ENCODE measurements at regions not wholly inside any gene's neighbourhood (a gene's known extent, or its start where the extent isn't known, plus 50 kb on each side); places are given as distances from the start of the nearest gene placed in this dataset.

GRCh38 chr2:6148882-6149281, 456.7 kb downstream of the SOX11 start:
- H3K9me3 ChIP-seq (ENCODE audit: severe bottlenecking) = no peaks in the 10 kb centered on the region
- TF ChIP-seq, protein P1, sequence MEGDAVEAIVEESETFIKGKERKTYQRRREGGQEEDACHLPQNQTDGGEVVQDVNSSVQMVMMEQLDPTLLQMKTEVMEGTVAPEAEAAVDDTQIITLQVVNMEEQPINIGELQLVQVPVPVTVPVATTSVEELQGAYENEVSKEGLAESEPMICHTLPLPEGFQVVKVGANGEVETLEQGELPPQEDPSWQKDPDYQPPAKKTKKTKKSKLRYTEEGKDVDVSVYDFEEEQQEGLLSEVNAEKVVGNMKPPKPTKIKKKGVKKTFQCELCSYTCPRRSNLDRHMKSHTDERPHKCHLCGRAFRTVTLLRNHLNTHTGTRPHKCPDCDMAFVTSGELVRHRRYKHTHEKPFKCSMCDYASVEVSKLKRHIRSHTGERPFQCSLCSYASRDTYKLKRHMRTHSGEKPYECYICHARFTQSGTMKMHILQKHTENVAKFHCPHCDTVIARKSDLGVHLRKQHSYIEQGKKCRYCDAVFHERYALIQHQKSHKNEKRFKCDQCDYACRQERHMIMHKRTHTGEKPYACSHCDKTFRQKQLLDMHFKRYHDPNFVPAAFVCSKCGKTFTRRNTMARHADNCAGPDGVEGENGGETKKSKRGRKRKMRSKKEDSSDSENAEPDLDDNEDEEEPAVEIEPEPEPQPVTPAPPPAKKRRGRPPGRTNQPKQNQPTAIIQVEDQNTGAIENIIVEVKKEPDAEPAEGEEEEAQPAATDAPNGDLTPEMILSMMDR (IDR thresholded peaks at IDR 0.05; ENCODE audit: poor library complexity, severe bottlenecking) = no peak

GRCh38 chr2:6159606-6160005, 467.4 kb downstream of the SOX11 start:
- H3K36me3 ChIP-seq (ENCODE audit: low read depth) = no peaks in the 10 kb centered on the region
- TF ChIP-seq, protein P1 (IDR thresholded peaks at IDR 0.05; ENCODE audit: poor library complexity, severe bottlenecking) = no peak
- H3K9me3 ChIP-seq (ENCODE audit: severe bottlenecking) = no peaks in the 10 kb centered on the region
- ATAC-seq (ENCODE audit: low read depth) (no peak), DNase-seq (ENCODE audit: low spot score) (no peak)
- no peaks in the 10 kb centered on the region for H3K4me1 ChIP-seq (ENCODE audit: insufficient read depth, poor library complexity, severe bottlenecking)
- no peaks in the 10 kb centered on the region for H3K27me3 ChIP-seq (ENCODE audit: insufficient read depth, poor library complexity, severe bottlenecking)
- no peak overlapping the region for H3K27ac ChIP-seq (ENCODE audit: poor library complexity, severe bottlenecking)
- no peak overlapping the region for H3K4me3 ChIP-seq (ENCODE audit: severe bottlenecking)

More at GRCh38 chr2:6148882-6149281, 456.7 kb downstream of the SOX11 start:
- no peak for ATAC-seq (ENCODE audit: low read depth)
- H3K27ac ChIP-seq (ENCODE audit: poor library complexity, severe bottlenecking) = no peak overlapping the region
- no peaks in the 10 kb centered on the region for H3K36me3 ChIP-seq (ENCODE audit: low read depth)
- no peak for DNase-seq (ENCODE audit: low spot score)
- H3K4me1 ChIP-seq (ENCODE audit: insufficient read depth, poor library complexity, severe bottlenecking) = no peaks in the 10 kb centered on the region
- H3K27me3 ChIP-seq (ENCODE audit: insufficient read depth, poor library complexity, severe bottlenecking) = no peaks in the 10 kb centered on the region
- H3K4me3 ChIP-seq (ENCODE audit: severe bottlenecking) = no peak overlapping the region

DNA sequence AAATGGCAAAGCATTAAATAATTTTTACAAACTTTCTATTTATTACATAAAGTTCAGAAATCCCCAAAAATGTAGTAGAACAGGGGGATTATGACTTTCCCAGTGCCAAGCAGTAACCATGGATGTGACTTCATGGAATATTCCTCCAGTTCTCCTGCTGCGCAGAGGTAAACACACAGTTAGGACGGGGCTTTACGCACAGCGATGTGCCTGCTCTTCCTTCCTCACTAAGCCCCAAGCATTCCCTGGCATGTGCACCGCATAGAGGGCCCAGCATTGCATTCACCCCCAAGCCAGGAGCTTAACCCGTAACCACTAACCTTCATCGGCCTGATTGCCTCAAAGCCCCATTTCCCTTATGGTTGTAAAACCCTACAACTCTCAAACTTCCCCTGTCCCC, 471.7 kb downstream of the SOX11 start:
- TF ChIP-seq, protein P1 (IDR thresholded peaks at IDR 0.05; ENCODE audit: poor library complexity, severe bottlenecking) = no peak
- H3K9me3 ChIP-seq (ENCODE audit: severe bottlenecking) = no peaks in the 10 kb centered on the region
- no peaks in the 10 kb centered on the region for H3K27me3 ChIP-seq (ENCODE audit: insufficient read depth, poor library complexity, severe bottlenecking)
- H3K27ac ChIP-seq (ENCODE audit: poor library complexity, severe bottlenecking) = no peak overlapping the region
- H3K4me1 ChIP-seq (ENCODE audit: insufficient read depth, poor library complexity, severe bottlenecking) = no peaks in the 10 kb centered on the region
- ATAC-seq (ENCODE audit: low read depth) (no peak), DNase-seq (ENCODE audit: low spot score) (no peak)
- H3K4me3 ChIP-seq (ENCODE audit: severe bottlenecking) = no peak overlapping the region
- no peaks in the 10 kb centered on the region for H3K36me3 ChIP-seq (ENCODE audit: low read depth)

DNA sequence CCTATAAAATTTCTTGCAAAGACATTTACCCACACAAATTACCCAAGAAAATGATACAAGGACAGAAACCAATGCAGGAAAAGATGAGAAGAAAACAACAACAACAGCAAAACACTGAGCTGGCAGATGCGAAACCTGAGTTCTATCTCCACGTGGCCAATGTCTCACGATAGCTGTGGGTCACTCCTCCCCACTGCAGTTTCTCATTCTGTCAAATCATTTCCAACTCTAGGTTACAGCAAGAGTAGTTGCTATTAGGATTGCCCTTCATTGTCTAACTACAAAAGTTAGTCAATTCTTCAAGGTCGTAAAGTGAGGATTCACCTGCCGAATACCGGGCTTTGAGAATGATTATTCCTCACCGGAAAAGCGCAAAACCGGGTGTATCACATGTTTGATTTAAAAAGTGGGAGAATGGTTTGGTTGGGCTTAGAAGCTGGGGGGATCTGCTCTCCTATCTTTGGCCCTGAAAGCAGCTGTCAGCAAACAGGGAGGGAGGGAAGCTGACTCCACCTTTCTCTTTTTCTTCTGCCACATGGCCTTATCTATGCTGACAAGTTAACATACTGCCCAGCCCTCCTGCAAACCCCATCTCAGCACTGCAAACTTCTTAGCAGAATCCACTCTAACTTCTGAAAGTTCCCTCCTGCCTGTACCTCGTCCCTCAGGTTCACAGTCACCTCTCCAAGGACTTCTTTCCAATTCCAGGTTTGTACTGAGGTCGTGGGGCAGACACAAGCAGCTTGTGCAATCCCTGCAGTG, 473.0 kb downstream of the SOX11 start:
- TF ChIP-seq, protein P1 (IDR thresholded peaks at IDR 0.05; ENCODE audit: poor library complexity, severe bottlenecking) = no peak
- H3K4me1 ChIP-seq (ENCODE audit: insufficient read depth, poor library complexity, severe bottlenecking) = no peaks in the 10 kb centered on the region
- DNase-seq (ENCODE audit: low spot score) (no peak), ATAC-seq (ENCODE audit: low read depth) (no peak)
- no peaks in the 10 kb centered on the region for H3K36me3 ChIP-seq (ENCODE audit: low read depth)
- no peaks in the 10 kb centered on the region for H3K27me3 ChIP-seq (ENCODE audit: insufficient read depth, poor library complexity, severe bottlenecking)
- no peaks in the 10 kb centered on the region for H3K9me3 ChIP-seq (ENCODE audit: severe bottlenecking)
- no peak overlapping the region for H3K4me3 ChIP-seq (ENCODE audit: severe bottlenecking)
- no peak overlapping the region for H3K27ac ChIP-seq (ENCODE audit: poor library complexity, severe bottlenecking)

GRCh38 chr2:6167592-6168138, 475.5 kb downstream of the SOX11 start:
- no peak overlapping the region for H3K4me3 ChIP-seq (ENCODE audit: severe bottlenecking)
- no peaks in the 10 kb centered on the region for H3K36me3 ChIP-seq (ENCODE audit: low read depth)
- no peak for DNase-seq (ENCODE audit: low spot score)
- ATAC-seq (ENCODE audit: low read depth) = no peak
- H3K27me3 ChIP-seq (ENCODE audit: insufficient read depth, poor library complexity, severe bottlenecking) = no peaks in the 10 kb centered on the region
- TF ChIP-seq, protein P1 (IDR thresholded peaks at IDR 0.05; ENCODE audit: poor library complexity, severe bottlenecking) = no peak
- H3K27ac ChIP-seq (ENCODE audit: poor library complexity, severe bottlenecking) = no peak overlapping the region
- H3K4me1 ChIP-seq (ENCODE audit: insufficient read depth, poor library complexity, severe bottlenecking) = no peaks in the 10 kb centered on the region
- H3K9me3 ChIP-seq (ENCODE audit: severe bottlenecking) = no peaks in the 10 kb centered on the region

Data from RWPE2 (cell line).